HG03025 (cell line): ENCODE measurements at regions not wholly inside any gene's neighbourhood (a gene's known extent, or its start where the extent isn't known, plus 50 kb on each side); places are given as distances from the start of the nearest gene placed in this dataset.
"Not testable (repeated sequence)": the region's sequence is repeated elsewhere in the genome, so short reads cannot be mapped to it uniquely, and the experiment has no call there.

Source experiments
- ATAC-seq: cut with Tn5 transposase; IDR thresholded peaks from one replicate; pipeline ENCODE4 v1.9.1; 2021; ENCODE audit warnings: mild to moderate bottlenecking, moderate library complexity; ENCODE audit not compliant: unreplicated experiment, low FRiP score

DNA sequence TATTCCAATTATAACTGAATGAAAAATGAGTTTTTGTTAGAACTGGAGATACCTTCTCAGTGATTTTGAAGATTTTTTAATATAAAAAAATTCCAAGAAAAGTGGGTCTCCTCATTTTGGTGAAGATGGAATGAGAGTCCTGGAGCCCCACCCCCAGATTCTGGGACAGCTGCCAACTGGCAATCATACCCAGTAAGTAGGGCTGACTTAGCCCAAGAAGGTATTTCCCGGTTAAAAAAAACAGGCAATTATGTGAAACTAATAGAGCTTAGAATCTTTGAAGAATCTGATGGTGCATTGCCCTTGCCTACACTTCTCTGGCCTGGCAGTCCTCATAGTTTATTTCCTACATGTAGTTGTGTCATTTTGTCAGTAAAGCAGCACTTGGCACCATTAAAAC lies 52.8 kb upstream of the VWDE start:
- ATAC-seq, result no peak

DNA sequence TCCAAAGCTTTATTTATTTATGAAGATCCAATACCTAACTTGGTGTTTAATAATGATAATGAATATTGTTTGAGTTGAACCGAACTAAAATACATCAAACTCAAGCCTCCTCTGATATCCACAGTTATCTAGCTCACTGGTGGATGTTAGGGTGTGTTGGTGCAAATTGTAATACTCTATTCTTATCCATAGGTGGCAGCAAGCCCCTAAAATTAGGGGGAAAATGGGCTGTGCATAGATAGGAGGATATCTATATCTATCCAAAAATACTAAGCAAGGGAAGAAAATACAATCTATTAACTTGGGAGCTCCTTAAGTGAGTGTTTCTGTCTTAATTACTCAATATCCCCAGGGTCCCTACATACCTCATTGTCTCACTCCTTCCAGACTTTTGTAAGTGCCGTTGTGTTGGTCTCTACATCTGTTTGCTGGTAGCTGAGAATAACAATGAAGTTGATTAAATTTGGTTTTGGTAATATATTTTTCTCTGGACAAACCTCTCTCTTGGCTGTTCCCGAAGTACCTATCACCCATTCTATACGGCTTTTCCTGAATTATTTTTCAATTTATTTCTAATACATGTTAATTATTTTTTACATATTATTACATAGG lies 55.0 kb upstream of the VWDE start:
- peak; percentile 95 for ATAC-seq

- no peak for ATAC-seq
Observed at GRCh38 chr7:12467837-12468236, 64.2 kb upstream of the VWDE start.

GRCh38 chr7:12469568-12469967 lies 65.9 kb upstream of the VWDE start:
- no peak for ATAC-seq

DNA sequence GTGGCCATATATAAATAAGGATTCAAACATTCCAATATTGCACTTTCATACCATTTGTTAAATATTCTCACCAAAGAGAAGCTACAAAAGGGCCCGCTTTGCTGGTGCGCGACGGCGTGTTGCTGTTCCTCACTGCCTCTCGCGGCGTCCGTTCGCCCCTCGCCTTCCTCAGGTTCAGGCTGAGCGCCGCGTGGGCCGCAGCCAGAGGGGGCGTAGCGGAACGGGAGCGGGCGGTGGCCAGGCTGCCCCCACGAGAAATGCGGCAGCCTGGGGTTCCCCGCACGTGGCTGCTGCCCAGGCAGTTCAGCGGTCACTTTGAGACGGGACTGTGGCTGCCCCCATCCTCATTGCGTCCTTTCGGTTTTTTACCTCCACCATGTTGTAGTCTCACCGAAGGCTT lies 67.3 kb upstream of the VWDE start:
- no peak for ATAC-seq

DNA sequence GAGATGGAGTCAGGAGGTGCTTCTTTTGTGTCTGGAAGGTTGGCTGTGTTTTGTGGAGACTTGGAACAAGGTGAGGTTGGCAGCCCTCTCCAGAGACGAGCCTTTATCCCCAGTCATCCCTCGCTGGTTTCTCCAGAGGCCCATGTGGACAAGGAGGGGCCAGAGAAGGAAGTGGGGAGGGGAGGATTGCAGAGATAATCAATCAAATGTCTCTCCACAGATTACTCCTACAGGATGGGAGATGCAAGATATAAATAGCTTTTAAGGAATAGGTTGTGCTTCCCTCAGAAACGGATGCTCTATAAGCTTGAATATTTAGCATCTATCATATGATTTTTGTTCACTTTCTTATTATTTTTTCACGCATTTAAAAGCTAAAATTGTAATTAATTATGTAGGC lies 70.4 kb upstream of the VWDE start:
- ATAC-seq, result no peak

DNA sequence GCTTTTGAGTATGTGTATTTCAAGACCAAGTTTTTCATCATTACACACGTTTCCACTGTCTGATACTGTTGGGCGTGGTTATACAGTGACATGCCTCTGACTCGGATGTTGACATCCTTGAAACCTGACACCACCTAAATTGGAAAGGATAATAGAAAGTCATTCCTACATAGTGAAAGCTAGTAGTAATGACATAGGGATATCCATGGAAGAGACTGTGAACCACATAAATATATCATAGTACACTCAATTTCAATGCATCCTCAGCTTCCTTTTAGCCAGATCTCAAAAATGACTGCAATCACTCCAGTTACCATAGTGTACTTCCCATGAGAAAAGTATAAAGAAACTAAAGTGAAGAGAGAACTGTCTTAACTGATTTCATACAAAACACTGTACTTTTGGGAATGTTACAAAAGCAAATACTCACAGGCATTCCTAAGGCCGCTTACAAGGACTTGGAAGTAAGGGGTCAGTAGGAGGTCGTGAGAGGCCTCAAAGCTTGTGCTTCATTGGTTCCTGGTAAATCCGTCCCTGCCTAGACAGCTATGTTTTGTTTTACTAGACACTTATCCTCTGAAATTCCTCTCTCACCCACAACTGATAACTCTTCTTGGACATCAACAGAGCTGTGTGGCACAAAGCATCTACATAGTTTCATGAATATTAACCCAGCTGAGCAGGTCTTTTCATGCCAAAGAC lies 71.8 kb upstream of the VWDE start:
- no peak for ATAC-seq

DNA sequence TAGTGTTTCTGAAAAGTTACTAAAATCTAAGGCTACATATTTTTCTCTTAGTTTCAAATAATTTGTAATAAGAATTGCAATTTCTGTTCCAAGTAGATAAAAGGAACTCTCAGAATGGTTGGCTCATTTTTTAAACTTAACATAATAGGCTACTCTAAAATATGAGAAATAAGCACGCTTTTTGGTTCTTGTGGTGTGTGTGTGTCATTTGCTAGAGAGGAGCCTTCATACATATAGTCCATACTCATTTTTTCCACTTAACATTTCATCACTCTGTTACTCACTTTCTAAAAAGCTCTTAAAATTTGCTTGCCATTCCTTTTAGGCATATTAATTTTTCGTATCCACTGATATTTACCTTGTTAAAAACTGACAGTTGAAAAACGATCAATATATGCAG lies 74.0 kb upstream of the VWDE start:
- no peak for ATAC-seq

- no peak for ATAC-seq
Observed at GRCh38 chr7:12481722-12482121, 78.1 kb upstream of the VWDE start.

- ATAC-seq, result no peak
Observed at GRCh38 chr7:12485845-12486244, 82.2 kb upstream of the VWDE start.

DNA sequence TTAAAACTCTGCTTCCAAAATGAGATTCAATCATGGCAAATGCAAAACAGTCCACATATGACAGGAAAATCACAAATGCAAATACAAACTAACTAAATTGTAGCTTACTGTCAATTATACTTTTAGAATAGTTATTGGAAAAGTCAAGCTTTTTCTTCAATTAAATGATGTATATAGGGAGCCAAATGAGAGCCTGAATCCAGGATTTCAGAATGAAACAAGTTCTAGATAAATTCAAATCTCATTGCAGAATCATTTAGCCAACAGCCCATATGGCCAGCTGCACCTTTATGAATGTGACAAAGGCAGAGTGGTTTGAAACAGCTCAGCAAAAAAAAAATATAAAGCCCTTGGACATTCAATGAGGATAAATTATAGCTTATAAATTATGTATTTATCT lies 82.2 kb upstream of the SCIN start:
- ATAC-seq, result no peak

DNA sequence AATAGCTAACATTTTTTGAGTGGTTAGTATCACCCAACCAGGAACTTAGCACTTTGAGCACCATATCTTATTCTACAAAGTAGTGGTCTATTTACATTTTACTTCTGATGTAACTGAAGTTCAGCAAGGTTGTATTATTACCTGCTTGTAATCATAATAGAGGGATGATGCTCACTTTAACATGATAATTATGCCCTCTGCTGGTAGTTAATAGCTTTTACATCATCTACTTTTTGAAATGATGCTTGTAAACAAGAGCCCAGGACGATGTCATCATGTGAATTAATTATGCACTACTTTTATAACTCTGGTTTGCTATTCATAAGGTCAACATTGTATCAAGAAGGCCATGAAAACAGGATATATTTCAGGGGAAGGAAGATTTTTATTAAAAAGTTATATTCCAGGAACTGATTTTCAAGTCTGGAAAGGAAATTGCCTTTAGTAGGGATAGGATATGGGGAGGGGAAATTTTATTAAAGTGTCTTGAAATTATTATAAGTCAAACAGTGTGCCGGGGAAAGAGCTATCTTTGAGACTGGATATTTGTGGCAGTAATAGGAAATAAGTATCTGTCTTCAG lies 80.3 kb upstream of the SCIN start:
- ATAC-seq, result no peak

DNA sequence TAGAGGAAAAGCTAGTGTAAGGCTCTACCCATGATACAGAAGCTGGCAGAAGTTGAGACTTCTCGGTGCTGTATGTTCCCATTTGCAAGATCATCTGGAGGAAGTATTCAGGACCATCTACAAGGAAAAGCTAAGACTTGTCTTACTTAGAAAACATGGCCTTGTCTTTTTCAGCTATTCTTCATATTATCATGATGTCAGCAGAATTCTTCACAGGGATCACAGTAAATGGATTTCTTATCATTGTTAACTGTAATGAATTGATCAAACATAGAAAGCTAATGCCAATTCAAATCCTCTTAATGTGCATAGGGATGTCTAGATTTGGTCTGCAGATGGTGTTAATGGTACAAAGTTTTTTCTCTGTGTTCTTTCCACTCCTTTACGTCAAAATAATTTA lies 79.6 kb upstream of the SCIN start:
- ATAC-seq, result no peak

DNA sequence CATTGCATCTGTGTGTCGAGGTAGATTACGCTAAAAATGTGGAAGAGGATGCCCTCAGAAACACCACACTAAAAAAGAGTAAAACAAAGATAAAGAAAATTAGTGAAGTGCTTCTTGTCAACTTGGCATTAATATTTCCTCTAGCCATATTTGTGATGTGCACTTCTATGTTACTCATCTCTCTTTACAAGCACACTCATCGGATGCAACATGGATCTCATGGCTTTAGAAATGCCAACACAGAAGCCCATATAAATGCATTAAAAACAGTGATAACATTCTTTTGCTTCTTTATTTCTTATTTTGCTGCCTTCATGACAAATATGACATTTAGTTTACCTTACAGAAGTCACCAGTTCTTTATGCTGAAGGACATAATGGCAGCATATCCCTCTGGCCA lies 79.0 kb upstream of the SCIN start:
- no peak for ATAC-seq

- ATAC-seq, result no peak
Observed at GRCh38 chr7:12493407-12493806, 77.1 kb upstream of the SCIN start.

DNA sequence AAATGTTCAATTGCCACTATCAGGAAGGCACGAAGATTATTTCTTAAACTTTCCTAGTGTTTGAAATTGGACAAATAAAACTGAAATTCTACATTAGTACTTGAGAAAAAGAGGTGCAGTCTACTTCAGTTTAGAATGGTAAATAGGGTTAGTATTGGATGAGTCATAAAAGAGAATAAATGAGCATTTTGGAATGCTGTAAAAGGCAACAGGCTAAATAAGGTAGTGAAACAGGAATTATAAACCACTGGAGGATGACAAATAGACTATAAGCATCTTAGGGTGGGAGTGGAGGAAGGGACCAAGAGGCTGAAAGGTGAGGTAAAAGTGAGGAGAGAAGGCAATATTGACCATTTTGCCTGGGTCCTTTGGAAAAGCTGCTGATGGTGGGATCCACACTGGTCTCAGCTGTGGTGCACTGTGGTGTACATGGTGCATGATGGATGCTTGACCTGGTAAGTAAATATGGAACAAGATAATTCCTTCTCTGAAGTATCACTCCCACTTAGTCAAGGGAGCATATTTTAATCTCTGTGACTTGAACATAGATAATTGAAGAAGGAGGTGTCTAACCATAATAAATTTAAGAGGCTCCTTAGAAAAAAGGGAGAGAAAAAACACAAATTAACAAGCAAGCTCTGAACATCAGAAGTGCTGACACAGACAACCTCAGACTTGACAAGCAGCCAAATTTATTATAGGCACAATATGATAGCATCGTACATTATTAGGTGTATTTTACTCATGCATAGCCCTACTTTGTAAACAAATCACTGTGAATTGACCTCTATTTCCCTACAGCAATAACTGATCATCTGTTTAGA lies 76.4 kb upstream of the SCIN start:
- ATAC-seq, result no peak

DNA sequence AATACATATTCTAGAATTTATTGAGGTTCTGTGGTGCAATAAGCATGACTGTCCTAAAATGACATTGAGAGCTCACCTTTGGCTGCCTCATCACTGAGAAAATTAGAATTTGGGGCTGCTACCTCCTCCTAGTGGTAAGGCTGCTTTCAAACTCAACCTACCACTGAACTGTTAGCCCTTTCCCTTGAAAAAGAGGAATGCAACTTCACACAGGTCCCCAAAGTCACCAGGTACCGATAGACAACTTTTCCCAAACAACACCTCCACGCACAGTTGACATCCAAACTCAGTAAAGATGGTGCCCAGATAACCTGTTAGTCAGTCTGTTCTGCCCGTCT lies 75.9 kb upstream of the SCIN start:
- ATAC-seq, result no peak

DNA sequence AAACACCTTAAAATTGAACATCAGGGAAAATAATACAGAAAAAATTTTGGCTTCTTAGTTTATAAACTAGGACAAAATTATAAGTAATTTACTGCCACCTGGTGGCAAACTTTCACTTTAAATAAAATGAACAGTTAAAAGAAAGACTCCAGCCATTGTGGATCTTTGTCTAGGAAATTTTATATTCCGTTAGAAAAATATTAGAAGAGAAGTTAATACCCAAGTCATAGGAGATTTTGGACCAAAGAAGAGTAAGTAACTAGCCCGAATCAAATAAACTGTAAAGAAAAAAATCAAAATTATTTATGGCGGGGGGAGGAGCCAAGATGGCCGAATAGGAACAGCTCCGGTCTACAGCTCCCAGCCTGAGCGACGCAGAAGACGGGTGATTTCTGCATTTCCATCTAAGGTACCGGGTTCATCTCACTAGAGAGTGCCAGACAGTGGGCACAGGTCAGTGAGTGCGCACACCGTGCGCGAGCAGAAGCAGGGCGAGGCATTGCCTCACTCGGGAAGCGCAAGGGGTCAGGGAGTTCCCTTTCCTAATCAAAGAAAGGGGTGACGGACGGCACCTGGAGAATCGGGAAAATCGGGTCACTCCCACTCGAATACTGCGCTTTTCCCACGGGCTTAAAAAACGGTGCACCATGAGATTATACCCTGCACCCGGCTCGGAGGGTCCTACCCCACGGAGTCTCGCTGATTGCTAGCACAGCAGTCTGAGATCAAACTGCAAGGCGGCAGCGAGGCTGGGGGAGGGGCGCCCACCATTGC lies 73.4 kb upstream of the SCIN start:
- ATAC-seq, result not testable (repeated sequence)

GRCh38 chr7:12504149-12504548 lies 66.4 kb upstream of the SCIN start:
- ATAC-seq, result no peak

GRCh38 chr7:12508005-12508404 lies 62.5 kb upstream of the SCIN start:
- ATAC-seq, result no peak

DNA sequence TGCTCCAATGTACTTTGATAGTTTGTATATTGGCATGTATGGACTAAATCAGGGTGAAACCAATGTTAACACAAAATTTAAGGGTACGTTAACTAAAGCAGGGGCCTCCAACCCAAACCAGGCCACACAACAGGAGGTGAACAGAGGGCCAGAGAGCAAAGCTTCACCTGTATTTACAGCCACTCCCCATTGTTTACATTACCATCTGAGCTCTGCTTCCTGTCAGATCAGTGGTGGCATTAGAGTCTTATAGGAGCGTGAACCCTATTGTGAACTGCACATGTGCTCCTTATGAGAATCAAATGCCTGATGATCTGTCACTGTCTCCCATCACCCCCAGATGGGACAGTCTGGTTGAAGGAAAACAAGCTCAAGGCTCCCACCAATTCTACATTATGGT lies 62.0 kb upstream of the SCIN start:
- no peak for ATAC-seq
